ENCODE measurements at regions not wholly inside any gene's neighbourhood (a gene's known extent, or its start where the extent isn't known, plus 50 kb on each side); places are given as distances from the start of the nearest gene placed in this dataset.
"Not testable (repeated sequence)": the region's sequence is repeated elsewhere in the genome, so short reads cannot be mapped to it uniquely, and the experiment has no call there.

- DNase-seq (ENCODE audit: insufficient read length, low spot score) (no peak), FAIRE-seq (no peak)
These were observed 179.6 kb downstream of the TBC1D2B start for GRCh38 chr15:77897896-77898406.

- not testable (repeated sequence) for FAIRE-seq; DNase-seq (ENCODE audit: insufficient read length, low spot score)
These were observed 180.2 kb downstream of the TBC1D2B start for GRCh38 chr15:77897113-77897895.

GRCh38 chr15:77896147-77897112 lies 181.1 kb downstream of the TBC1D2B start:
- FAIRE-seq; DNase-seq (ENCODE audit: insufficient read length, low spot score): not testable (repeated sequence)

- FAIRE-seq = no peak
- DNase-seq (ENCODE audit: insufficient read length, low spot score) = no peak
These were observed 181.8 kb downstream of the TBC1D2B start for GRCh38 chr15:77895742-77896141.

GRCh38 chr15:77895145-77895544 lies 182.4 kb downstream of the TBC1D2B start:
- not testable (repeated sequence) for FAIRE-seq; DNase-seq (ENCODE audit: insufficient read length, low spot score)

- FAIRE-seq; DNase-seq (ENCODE audit: insufficient read length, low spot score): not testable (repeated sequence)
These were observed 183.6 kb downstream of the TBC1D2B start for GRCh38 chr15:77893671-77894640.

- not testable (repeated sequence) for FAIRE-seq; DNase-seq (ENCODE audit: insufficient read length, low spot score)
These were observed 184.3 kb downstream of the TBC1D2B start for GRCh38 chr15:77893246-77893645.

GRCh38 chr15:77892335-77892734 lies 185.2 kb downstream of the TBC1D2B start:
- no peak for FAIRE-seq
- DNase-seq (ENCODE audit: insufficient read length, low spot score) = no peak

GRCh38 chr15:77891862-77892261 lies 185.6 kb downstream of the TBC1D2B start:
- not testable (repeated sequence) for DNase-seq (ENCODE audit: insufficient read length, low spot score); FAIRE-seq

GRCh38 chr15:77890911-77891801 lies 186.4 kb downstream of the TBC1D2B start:
- peak; percentile 76 for FAIRE-seq
- DNase-seq (ENCODE audit: insufficient read length, low spot score) = not testable (repeated sequence)

GRCh38 chr15:77889828-77890725 lies 187.4 kb downstream of the TBC1D2B start:
- peak; percentile 13 for FAIRE-seq

GRCh38 chr15:77889009-77889806 lies 188.3 kb downstream of the TBC1D2B start:
- no peak for DNase-seq (ENCODE audit: insufficient read length, low spot score)
- no peak for FAIRE-seq

More at GRCh38 chr15:77889828-77890725, 187.4 kb downstream of the TBC1D2B start:
- not testable (repeated sequence) for DNase-seq (ENCODE audit: insufficient read length, low spot score)

- peak; percentile 99 for FAIRE-seq
- not testable (repeated sequence) for DNase-seq (ENCODE audit: insufficient read length, low spot score)
These were observed 189.7 kb downstream of the TBC1D2B start for GRCh38 chr15:77887563-77888429.

- FAIRE-seq = peak; percentile 54
These were observed 190.6 kb downstream of the TBC1D2B start for GRCh38 chr15:77886805-77887448.

GRCh38 chr15:77885877-77886500 lies 191.5 kb downstream of the TBC1D2B start:
- not testable (repeated sequence) for FAIRE-seq; DNase-seq (ENCODE audit: insufficient read length, low spot score)

More at GRCh38 chr15:77886805-77887448, 190.6 kb downstream of the TBC1D2B start:
- DNase-seq (ENCODE audit: insufficient read length, low spot score) = no peak

All from HTR-8/SVneo (cell line).